Tibial artery (tissue), 4 donors: ENCODE measurements at regions not wholly inside any gene's neighbourhood (a gene's known extent, or its start where the extent isn't known, plus 50 kb on each side); places are given as distances from the start of the nearest gene placed in this dataset.

Source experiments
- DNase-seq, 2 donors: peaks; one replicate each; pipeline ENCODE4 v3.0.0-alpha.2; 2019
- H3K27ac ChIP-seq, 2 donors: fragments of 200-600 bp; sonication (generic) in 1 of 2; 1 replicate in 1 of 2; 2 replicates in 1 of 2; pipeline ENCODE4 v1.5.1; 2018 to 2019; ENCODE audit warnings: mild to moderate bottlenecking in 1 of 2
- H3K27me3 ChIP-seq, 2 donors: fragments of 200-600 bp; sonication (generic) in 1 of 2; one replicate each; pipeline versions ENCODE4 v1.5.1 to v1.6.0; 2016 to 2019
- H3K36me3 ChIP-seq, 3 donors: fragments of 200-600 bp; sonication (generic) in 2 of 3; one replicate each; pipeline ENCODE4 v1.5.1; 2016 to 2019; ENCODE audit warnings: mild to moderate bottlenecking in 2 of 3
- H3K4me1 ChIP-seq, 4 donors: fragments of 200-600 bp; sonication (generic) in 2 of 4; 1 replicate in 3 of 4; 2 replicates in 1 of 4; pipeline ENCODE4 v1.5.1; 2016 to 2019
- H3K4me3 ChIP-seq, 2 donors: fragments of 200-600 bp; sonication (generic) in 1 of 2; 1 replicate in 1 of 2; 2 replicates in 1 of 2; pipeline ENCODE4 v1.5.1; 2018 to 2019; ENCODE audit warnings: mild to moderate bottlenecking in 2 of 2
- H3K9me3 ChIP-seq, 3 donors: fragments of 200-600 bp; sonication (generic) in 1 of 3; one replicate each; pipeline ENCODE4 v1.5.1; 2016 to 2019
- intact Hi-C: fragments of 100-400 bp; cut with DNase I; formaldehyde crosslinking; loops from one replicate; pipeline ENCODE4 v1.15.0; 2023; ENCODE audit warnings: low total_unique reads
- TF ChIP-seq, protein P1 (sequence below), 2 experiments: fragments of 200-600 bp in 1 of 2; fragments of 450-650 bp in 1 of 2; IDR thresholded peaks; one replicate each; pipeline ENCODE4 v1.5.1; 2017 to 2019; ENCODE audit warnings: antibody characterized with exemption in 2 of 2, mild to moderate bottlenecking in 1 of 2, moderate library complexity in 1 of 2

DNA sequence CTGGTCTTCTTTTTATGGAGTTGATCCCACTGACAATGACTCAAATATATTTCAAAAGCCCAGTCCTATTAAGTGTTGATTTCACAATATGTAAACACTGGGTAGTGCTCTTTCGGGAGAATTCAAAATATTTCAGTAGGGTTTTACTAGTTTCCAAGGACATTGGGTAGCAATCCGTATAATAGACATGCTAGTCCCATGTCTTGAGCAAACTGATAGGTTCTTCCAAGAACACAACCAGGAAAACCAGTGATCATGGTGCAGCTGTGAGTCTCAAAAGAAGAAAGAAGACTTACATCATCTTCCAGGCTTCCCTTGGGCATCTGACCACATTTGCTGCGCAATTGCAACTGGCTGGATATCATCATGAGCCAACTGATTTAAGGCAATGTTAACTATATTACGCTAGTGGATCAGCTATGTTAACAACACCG lies 59.3 kb upstream of the APBB1IP start:
- H3K27ac ChIP-seq = no peak overlapping the region
- H3K4me3 ChIP-seq = no peak overlapping the region
- H3K4me1 ChIP-seq = no peaks in the 10 kb centered on the region
- H3K27me3 ChIP-seq = peaks cover 0 to 6% of the 10 kb centered on the region in 2 donors
- intact Hi-C loops = no loop called here
- TF ChIP-seq, protein P1, sequence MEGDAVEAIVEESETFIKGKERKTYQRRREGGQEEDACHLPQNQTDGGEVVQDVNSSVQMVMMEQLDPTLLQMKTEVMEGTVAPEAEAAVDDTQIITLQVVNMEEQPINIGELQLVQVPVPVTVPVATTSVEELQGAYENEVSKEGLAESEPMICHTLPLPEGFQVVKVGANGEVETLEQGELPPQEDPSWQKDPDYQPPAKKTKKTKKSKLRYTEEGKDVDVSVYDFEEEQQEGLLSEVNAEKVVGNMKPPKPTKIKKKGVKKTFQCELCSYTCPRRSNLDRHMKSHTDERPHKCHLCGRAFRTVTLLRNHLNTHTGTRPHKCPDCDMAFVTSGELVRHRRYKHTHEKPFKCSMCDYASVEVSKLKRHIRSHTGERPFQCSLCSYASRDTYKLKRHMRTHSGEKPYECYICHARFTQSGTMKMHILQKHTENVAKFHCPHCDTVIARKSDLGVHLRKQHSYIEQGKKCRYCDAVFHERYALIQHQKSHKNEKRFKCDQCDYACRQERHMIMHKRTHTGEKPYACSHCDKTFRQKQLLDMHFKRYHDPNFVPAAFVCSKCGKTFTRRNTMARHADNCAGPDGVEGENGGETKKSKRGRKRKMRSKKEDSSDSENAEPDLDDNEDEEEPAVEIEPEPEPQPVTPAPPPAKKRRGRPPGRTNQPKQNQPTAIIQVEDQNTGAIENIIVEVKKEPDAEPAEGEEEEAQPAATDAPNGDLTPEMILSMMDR (IDR thresholded peaks at IDR 0.05) = no peak
- H3K36me3 ChIP-seq = no peaks in the 10 kb centered on the region
- no peak for DNase-seq
- H3K9me3 ChIP-seq = no peaks in the 10 kb centered on the region

DNA sequence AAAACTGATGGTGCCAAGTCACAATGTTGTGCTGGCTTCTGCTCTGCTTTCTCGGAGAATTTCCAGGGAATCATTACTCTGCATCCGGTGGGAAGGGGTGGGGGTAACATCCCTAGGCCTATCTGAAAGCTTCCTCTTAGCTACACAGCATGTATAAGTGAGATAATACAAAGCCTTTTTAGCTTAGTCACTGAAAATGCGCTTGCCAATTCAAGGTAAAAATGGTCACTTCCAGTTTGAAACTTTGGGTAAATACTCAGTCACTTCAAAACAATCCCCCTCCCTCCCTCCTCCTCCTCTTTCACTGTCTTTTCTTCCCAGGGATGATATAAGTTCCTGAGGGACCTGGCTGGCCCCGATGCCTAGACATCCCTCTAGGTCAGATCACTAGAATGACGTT lies 57.3 kb upstream of the APBB1IP start:
- Histone ChIP-seq H3K9me3 (no peaks in the 10 kb centered on the region), H3K36me3 (no peaks in the 10 kb centered on the region), H3K27me3 (peaks cover 0 to 6% of the 10 kb centered on the region in 2 donors), H3K4me3 (no peak overlapping the region), H3K4me1 (no peaks in the 10 kb centered on the region), H3K27ac (no peak overlapping the region)
- intact Hi-C loops = no loop called here
- no peak for DNase-seq
- TF ChIP-seq, protein P1 (IDR thresholded peaks at IDR 0.05) = no peak

DNA sequence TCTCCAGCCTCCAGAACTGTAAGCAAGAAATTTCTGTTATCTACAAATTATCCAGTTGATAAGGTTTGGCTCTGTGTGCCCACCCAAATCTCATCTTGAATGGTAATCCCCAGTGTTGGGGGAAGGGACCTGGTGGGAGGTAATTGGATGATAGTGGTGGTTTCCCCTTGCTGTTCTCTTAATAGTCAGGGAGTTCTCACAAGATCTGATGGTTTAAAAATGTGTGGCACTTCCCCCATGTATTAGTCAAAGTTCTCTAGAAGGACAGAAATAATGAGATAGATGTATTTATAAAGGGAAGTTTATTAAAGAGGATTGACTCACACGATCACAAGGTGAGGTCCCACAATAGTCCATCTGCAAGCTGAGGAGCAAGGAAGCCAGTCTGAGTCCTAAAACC lies 56.2 kb upstream of the APBB1IP start:
- H3K27me3 ChIP-seq = no peaks in the 10 kb centered on the region
- intact Hi-C loops = no loop called here
- H3K9me3 ChIP-seq = no peaks in the 10 kb centered on the region
- no peak overlapping the region for H3K4me3 ChIP-seq
- no peaks in the 10 kb centered on the region for H3K4me1 ChIP-seq
- H3K36me3 ChIP-seq = no peaks in the 10 kb centered on the region
- no peak overlapping the region for H3K27ac ChIP-seq
- no peak for DNase-seq
- TF ChIP-seq, protein P1 (IDR thresholded peaks at IDR 0.05) = no peak

DNA sequence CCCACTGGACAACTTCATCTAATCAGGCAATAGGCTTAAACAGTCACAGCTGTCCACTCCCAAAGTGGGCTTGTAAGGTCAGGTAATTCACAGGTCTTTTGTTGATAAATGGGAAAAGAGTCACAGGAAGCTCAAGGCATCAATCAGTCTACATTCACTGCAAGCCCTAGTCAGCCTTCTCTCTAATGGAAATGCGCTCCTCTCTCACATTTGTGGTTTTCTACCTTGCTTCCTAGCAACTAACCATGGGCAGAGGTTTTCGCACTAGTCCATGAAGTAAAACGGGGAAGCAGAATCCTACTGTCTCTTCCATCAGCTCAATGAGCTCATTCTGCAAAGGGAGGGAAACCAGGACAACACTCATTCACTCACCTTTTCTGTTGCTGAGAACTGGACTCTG lies 53.5 kb upstream of the APBB1IP start:
- no peak overlapping the region for H3K27ac ChIP-seq
- intact Hi-C loops = no loop called here
- no peak overlapping the region for H3K4me3 ChIP-seq
- TF ChIP-seq, protein P1 (IDR thresholded peaks at IDR 0.05) = no peak
- no peaks in the 10 kb centered on the region for H3K27me3 ChIP-seq
- no peaks in the 10 kb centered on the region for H3K4me1 ChIP-seq
- DNase-seq = no peak
- no peaks in the 10 kb centered on the region for H3K9me3 ChIP-seq
- H3K36me3 ChIP-seq = no peaks in the 10 kb centered on the region

DNA sequence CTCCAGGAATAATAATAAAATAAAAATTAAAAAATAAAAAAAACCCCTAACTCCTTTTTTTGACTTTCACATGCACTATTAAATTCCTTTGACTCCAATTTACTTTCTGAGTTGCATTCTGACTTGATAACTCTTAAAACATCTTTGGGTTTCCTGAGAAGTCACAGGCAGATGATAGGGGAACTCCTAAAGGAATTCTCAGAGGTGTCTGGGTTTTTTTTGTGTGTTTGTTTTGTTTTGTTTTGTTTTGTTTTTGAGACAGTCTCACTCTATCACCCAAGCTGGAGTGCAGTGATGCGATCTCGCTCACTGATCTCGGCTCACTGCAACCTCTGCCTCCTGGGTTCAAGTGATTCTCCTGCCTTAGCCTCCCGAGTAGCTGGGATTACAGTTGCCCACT lies 52.7 kb upstream of the APBB1IP start:
- no peaks in the 10 kb centered on the region for H3K36me3 ChIP-seq
- DNase-seq = no peak
- no peak overlapping the region for H3K4me3 ChIP-seq
- H3K4me1 ChIP-seq = no peaks in the 10 kb centered on the region
- TF ChIP-seq, protein P1 (IDR thresholded peaks at IDR 0.05) = no peak
- no peaks in the 10 kb centered on the region for H3K27me3 ChIP-seq
- no peaks in the 10 kb centered on the region for H3K9me3 ChIP-seq
- no peak overlapping the region for H3K27ac ChIP-seq
- intact Hi-C loops = no loop called here

DNA sequence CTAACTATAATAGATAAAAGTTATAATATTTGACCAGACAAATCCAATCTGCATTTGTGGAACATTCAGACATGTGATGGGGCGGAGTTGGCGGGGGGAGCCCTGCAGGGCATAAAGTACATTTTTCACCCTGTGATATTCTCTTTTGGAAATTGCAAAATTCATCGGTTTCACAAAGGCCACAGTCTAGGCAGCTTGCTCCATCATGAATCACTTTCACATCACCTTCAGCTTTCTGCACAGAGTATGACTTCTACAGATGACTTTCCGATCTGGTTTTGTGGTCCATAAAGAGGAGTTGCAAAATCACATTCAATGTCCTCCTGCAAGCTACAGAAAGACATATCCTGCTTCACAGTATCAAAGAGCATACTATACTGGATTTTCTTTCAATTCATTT lies 51.4 kb upstream of the APBB1IP start:
- TF ChIP-seq, protein P1 (IDR thresholded peaks at IDR 0.05) = no peak
- DNase-seq = no peak

More for the DNA sequence above, 51.4 kb upstream of the APBB1IP start:
- Histone ChIP-seq H3K4me1 (no peaks in the 10 kb centered on the region), H3K27me3 (peaks cover 0 to 8% of the 10 kb centered on the region in 2 donors), H3K9me3 (no peaks in the 10 kb centered on the region), H3K36me3 (no peaks in the 10 kb centered on the region), H3K27ac (no peak overlapping the region), H3K4me3 (no peak overlapping the region)
- intact Hi-C loops = no loop called here
